Aorta (tissue), 5 donors: ENCODE measurements at regions not wholly inside any gene's neighbourhood (a gene's known extent, or its start where the extent isn't known, plus 50 kb on each side); places are given as distances from the start of the nearest gene placed in this dataset.

Experiments
- ATAC-seq: fragments of 200-7000 bp; cut with Tn5 transposase; one replicate; pipeline ENCODE4 v1.9.1; 2022; ENCODE audit warnings: moderate library complexity; ENCODE audit not compliant: low FRiP score
- DNase-seq, 2 donors: peaks; one replicate each; pipeline ENCODE4 v3.0.0-alpha.2; 2020
- H3K27ac ChIP-seq, 2 donors: one replicate each; pipeline ENCODE4 v1.5.1; 2013; ENCODE audit warnings: low read length in 2 of 2, mild to moderate bottlenecking in 2 of 2, moderate library complexity in 2 of 2, control low read depth in 1 of 2, inconsistent platforms in 1 of 2, low read depth in 1 of 2
- H3K27me3 ChIP-seq, 2 donors: one replicate each; pipeline ENCODE4 v1.6.1; 2013; ENCODE audit warnings: control low read depth in 1 of 2, low read length in 1 of 2, mild to moderate bottlenecking in 1 of 2, moderate library complexity in 1 of 2; ENCODE audit not compliant: insufficient read depth in 2 of 2, control insufficient read depth in 1 of 2
- H3K36me3 ChIP-seq, 2 donors: one replicate each; pipeline ENCODE4 v1.6.1; 2013; ENCODE audit warnings: control low read depth in 1 of 2, low read length in 1 of 2, mild to moderate bottlenecking in 1 of 2; ENCODE audit not compliant: insufficient read depth in 2 of 2, control insufficient read depth in 1 of 2
- H3K4me1 ChIP-seq, 2 donors: one replicate each; pipeline ENCODE4 v1.6.1; 2013; ENCODE audit warnings: low read length in 2 of 2, control low read depth in 1 of 2, mild to moderate bottlenecking in 1 of 2, moderate library complexity in 1 of 2; ENCODE audit not compliant: insufficient read depth in 2 of 2, control insufficient read depth in 1 of 2
- H3K4me3 ChIP-seq, 2 donors: one replicate each; pipeline ENCODE4 v1.5.1; 2013; ENCODE audit warnings: low read length in 2 of 2, control low read depth in 1 of 2, mild to moderate bottlenecking in 1 of 2
- H3K9me3 ChIP-seq: one replicate; pipeline ENCODE4 v1.6.1; 2013; ENCODE audit warnings: mild to moderate bottlenecking, low read length; ENCODE audit not compliant: control insufficient read depth
- WGBS, 2 donors: extraction: QIAGEN DNeasy Blood & Tissue Kit; methylation state at CpG; one replicate each; pipeline ENCODE4 v1.1.7; 2013; 5-methylcytosine and 5-hydroxymethylcytosine counted together
- intact Hi-C, 2 donors: fragments of 100-400 bp; cut with DNase I; formaldehyde crosslinking; loops; one replicate each; pipeline versions ENCODE4 v1.14.2 to v1.15.0; 2022
- donor health status: healthy with polysubstance abuse.
- donor health status: Bipolar disorder and iron deficiency.
- donor health status: DM: no; HTN: no; CAD: no.
- donor health status: DM: no; HTN: no; CAD: no.
- donor health status: DM: yes; HTN: yes; CAD: no.

- no peak overlapping the region for H3K4me3 ChIP-seq
- no peak overlapping the region for H3K27ac ChIP-seq
- 95% methylated on average over 1 of the region's 1 CpG for WGBS, 2 donors
- H3K4me1 ChIP-seq, result peaks cover 6 to 18% of the 10 kb centered on the region in 2 donors
- intact Hi-C loops, result no loop called here
- H3K36me3 ChIP-seq, result no peaks in the 10 kb centered on the region
- no peaks in the 10 kb centered on the region for H3K27me3 ChIP-seq
- no peak for ATAC-seq
- DNase-seq, result no peak
- no peaks in the 10 kb centered on the region for H3K9me3 ChIP-seq
Measured at GRCh38 chr6:14365393-14365792, 247.8 kb downstream of the CD83 start.

DNA sequence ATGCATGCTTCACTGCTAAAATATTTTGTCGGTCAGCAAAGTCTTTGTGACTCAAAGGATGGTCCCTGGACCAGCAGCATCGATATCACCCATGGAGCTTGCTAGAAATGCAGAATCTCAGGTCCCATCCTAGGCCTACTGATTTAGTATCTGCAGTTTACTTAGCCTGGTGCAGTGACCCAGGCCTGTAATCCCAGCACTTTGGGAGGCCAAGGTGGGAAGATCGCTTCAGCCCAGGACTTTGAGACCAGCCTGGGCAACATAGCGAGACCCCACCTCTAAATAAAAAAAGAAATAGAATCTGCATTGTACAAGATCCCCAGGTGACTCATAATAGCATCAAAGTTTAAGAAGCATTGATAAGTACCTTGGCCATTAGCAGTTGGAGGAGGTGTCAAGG, 248.7 kb downstream of the CD83 start:
- no peak overlapping the region for H3K27ac ChIP-seq
- peaks cover 3 to 9% of the 10 kb centered on the region in 2 donors for H3K4me1 ChIP-seq
- ATAC-seq (no peak), DNase-seq (no peak)
- intact Hi-C loops, result no loop called here
- no peak overlapping the region for H3K4me3 ChIP-seq
- no peaks in the 10 kb centered on the region for H3K27me3 ChIP-seq
- no peaks in the 10 kb centered on the region for H3K9me3 ChIP-seq
- WGBS, 2 donors, result 98 to 99% methylated on average over 4 of the region's 4 CpGs
- H3K36me3 ChIP-seq, result no peaks in the 10 kb centered on the region

DNA sequence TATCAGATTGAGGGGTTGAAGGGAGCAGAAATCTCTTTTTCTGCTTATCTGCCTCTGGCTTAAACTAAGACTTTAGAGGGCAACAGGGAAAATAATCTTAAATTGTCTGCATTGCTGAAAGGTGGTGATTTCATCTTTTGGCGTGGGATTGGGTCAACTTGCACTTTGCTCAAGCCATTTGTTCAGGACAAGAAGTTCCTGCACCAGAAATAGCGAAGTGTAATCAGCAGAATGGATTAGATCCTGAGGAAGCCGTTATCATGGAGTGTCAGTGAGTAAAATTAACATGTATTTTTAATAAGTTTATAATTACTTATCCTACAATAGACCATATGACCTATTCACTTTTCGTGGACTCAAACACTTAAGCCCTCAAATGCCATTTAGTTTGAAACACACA, 249.3 kb downstream of the CD83 start:
- H3K36me3 ChIP-seq, result no peaks in the 10 kb centered on the region
- no peak overlapping the region for H3K27ac ChIP-seq
- WGBS, 2 donors, result 26 to 34% methylated on average over 4 of the region's 4 CpGs
- no peaks in the 10 kb centered on the region for H3K9me3 ChIP-seq
- ATAC-seq (no peak), DNase-seq (no peak)
- H3K27me3 ChIP-seq, result no peaks in the 10 kb centered on the region
- no peak overlapping the region for H3K4me3 ChIP-seq
- intact Hi-C loops, result no loop called here
- H3K4me1 ChIP-seq, result peaks cover 3 to 9% of the 10 kb centered on the region in 2 donors

DNA sequence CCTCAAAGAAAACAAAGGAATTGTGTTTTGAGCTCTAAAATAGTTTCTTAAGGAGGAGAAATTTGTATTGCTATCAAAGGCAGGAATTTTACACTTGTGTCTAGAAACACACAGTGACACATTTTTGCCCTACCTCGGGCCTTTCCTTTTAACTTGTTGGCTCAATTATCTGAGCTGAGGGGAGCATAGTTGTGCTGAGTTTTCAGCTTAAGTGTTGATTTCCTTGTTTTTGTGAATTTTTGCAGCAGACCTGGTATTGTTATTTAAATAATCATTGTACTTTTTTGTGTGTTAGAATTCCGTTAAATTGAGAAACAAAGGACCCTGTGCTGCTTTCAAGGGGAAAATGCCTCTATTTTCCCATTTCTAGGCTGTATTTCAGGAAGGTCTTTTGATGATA, 249.7 kb downstream of the CD83 start:
- no peak for ATAC-seq
- Histone ChIP-seq H3K27ac (no peak overlapping the region), H3K4me1 (peaks cover 1 to 5% of the 10 kb centered on the region in 2 donors), H3K9me3 (no peaks in the 10 kb centered on the region), H3K36me3 (no peaks in the 10 kb centered on the region), H3K27me3 (no peaks in the 10 kb centered on the region), H3K4me3 (no peak overlapping the region)
- WGBS, 2 donors, result 57 to 61% methylated on average over 2 of the region's 2 CpGs
- intact Hi-C loops, result no loop called here
- no peak for DNase-seq

DNA sequence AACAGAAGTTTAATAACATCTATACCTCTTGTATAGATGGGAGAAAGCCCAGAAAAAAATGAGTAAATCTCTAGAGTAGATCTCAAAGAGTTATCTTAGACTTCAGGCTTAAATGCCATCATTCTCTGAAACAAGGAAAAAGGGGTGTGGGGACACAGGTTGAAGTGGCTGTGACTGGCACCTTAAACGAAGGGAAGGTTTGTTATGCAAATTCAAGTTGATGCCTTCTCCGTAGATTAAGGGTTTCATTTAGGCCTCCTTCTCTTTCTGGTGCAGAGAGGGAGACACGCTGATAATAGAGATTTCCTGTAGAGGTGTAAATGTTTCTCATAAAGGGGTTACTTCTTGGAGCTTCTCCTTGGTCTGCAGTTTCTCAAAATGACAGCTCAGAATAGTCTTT, 252.1 kb downstream of the CD83 start:
- intact Hi-C loops, result no loop called here
- no peak overlapping the region for H3K4me3 ChIP-seq
- WGBS, 2 donors, result 97 to 100% methylated on average over 3 of the region's 3 CpGs
- DNase-seq (no peak), ATAC-seq (no peak)
- no peaks in the 10 kb centered on the region for H3K27me3 ChIP-seq
- no peak overlapping the region for H3K27ac ChIP-seq
- H3K4me1 ChIP-seq, result peaks cover 0 to 5% of the 10 kb centered on the region in 2 donors
- no peaks in the 10 kb centered on the region for H3K36me3 ChIP-seq
- no peaks in the 10 kb centered on the region for H3K9me3 ChIP-seq

GRCh38 chr6:14371530-14371929, 254.0 kb downstream of the CD83 start:
- WGBS, 2 donors, result 91 to 92% methylated on average over 3 of the region's 3 CpGs
- no peak overlapping the region for H3K27ac ChIP-seq
- intact Hi-C loops, result no loop called here
- ATAC-seq, result no peak
- no peaks in the 10 kb centered on the region for H3K36me3 ChIP-seq
- DNase-seq, result no peak
- H3K4me3 ChIP-seq, result no peak overlapping the region
- H3K27me3 ChIP-seq, result peaks cover 0 to under 1% of the 10 kb centered on the region in 2 donors
- no peaks in the 10 kb centered on the region for H3K9me3 ChIP-seq
- H3K4me1 ChIP-seq, result peaks cover 0 to under 1% of the 10 kb centered on the region in 2 donors

DNA sequence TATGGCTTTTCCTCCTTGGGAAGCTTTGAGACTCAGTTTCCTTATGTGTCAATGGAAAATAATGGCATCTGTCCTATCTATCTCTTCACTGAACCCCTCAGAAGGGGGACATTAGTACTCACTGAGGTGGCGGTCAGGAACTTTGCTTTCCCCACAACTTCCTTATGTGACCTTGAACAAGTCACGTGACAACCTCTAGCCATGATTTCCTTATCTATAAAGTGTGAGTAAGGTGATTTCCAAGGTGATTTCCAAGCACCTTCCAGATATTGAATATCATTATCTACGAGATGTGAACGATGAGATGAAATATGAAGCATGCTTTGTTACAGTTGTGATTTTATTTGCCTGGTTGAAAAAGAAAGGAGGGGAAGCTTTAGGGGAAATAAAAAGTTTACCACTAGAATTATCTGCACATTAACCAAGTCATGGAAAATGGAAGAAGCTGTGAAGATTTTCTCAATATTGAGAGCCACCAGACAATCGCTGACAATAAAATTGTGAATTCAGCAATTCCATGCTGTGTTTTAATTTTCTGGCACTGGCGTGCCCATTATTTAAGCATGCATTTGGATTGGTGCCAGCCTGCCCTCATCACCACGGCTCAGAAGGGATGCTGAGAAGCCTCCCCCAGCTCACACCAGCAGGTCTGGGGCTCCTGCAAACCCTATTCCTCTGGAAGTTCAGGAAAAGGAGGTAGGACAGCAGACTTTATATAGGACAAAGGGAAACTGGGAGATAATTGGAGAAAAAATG, 255.3 kb downstream of the CD83 start:
- Histone ChIP-seq H3K27ac (no peak overlapping the region), H3K36me3 (no peaks in the 10 kb centered on the region), H3K9me3 (no peaks in the 10 kb centered on the region), H3K4me1 (no peaks in the 10 kb centered on the region), H3K27me3 (peaks cover 0 to 3% of the 10 kb centered on the region in 2 donors), H3K4me3 (no peak overlapping the region)
- DNase-seq, result no peak
- no peak for ATAC-seq
- intact Hi-C loops, result no loop called here
- 80 to 84% methylated on average over 7 of the region's 7 CpGs for WGBS, 2 donors

DNA sequence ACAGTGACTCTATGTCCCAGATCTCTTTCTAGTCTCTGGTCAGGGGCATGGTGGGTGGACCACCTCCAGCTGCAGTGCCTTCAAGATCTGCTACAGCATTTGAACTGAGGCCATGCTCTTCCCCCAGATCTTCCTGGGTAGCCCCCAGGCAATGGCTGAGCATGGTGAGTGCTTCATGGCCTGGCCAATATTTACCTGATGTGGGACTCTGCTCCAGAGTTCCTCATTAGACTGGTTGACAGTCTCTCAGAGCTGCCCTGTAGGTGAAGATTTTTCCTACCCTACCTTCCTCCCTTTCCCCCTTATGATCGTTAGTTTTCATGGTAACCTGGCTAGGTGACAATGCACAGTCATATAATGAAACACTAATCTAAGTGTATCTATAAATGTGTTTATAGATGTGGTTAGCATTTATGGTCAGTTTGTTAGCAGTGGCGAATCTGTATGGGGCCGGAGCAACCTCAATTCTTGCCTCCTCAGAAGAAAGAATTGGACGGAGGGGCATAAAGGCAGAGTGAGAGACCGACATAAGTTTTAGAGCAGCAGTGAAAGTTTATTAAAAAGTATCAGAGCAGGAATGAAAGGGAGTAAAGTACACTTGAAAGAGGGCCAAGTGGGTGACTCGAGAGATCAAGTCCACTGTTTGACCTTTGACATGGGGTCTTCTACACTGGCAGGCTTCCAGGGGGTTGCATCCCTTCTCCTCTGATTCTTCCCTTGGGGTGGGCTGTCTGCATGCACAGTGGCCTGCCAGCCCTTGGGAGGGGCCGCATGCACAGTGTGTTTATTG, 256.3 kb downstream of the CD83 start:
- no peaks in the 10 kb centered on the region for H3K36me3 ChIP-seq
- peaks cover 0 to 3% of the 10 kb centered on the region in 2 donors for H3K27me3 ChIP-seq
- 86 to 87% methylated on average over 7 of the region's 7 CpGs for WGBS, 2 donors
- no peaks in the 10 kb centered on the region for H3K4me1 ChIP-seq
- no peak for DNase-seq
- intact Hi-C loops, result no loop called here
- no peak overlapping the region for H3K27ac ChIP-seq
- H3K4me3 ChIP-seq, result no peak overlapping the region
- no peak for ATAC-seq
- H3K9me3 ChIP-seq, result no peaks in the 10 kb centered on the region

DNA sequence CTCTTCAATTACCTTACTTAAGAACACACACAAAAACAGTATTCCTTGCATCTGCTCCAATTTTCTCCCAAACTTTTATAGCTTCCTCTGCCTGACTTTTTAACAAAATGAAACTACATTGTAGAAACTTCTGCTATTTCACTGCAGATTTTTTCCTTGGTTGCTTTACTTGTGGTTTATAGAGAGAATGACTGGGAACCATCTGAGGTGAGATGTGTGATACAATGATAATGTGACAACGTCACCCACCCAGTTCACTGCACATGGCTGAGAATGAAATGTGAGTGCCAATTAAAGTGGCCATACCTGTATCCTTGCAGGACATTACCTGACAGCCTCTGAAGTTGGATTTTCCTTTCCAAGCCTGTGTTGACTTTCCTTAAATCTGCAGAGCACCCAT, 258.4 kb downstream of the CD83 start:
- Histone ChIP-seq H3K27ac (no peak overlapping the region), H3K4me1 (no peaks in the 10 kb centered on the region), H3K36me3 (no peaks in the 10 kb centered on the region), H3K9me3 (no peaks in the 10 kb centered on the region), H3K27me3 (peaks cover 0 to 3% of the 10 kb centered on the region in 2 donors), H3K4me3 (no peak overlapping the region)
- ATAC-seq (no peak), DNase-seq (no peak)
- 62 to 71% methylated on average over 1 of the region's 1 CpG for WGBS, 2 donors
- intact Hi-C loops, result no loop called here
